WTC11 (cell line): ENCODE measurements at regions not wholly inside any gene's neighbourhood (a gene's known extent, or its start where the extent isn't known, plus 50 kb on each side); places are given as distances from the start of the nearest gene placed in this dataset.

Experiments used
- ATAC-seq: fragments of 200-7000 bp; cut with Tn5 transposase; 2 replicates; pipeline ENCODE4 v1.10.0; 2021; ENCODE audit warnings: mild to moderate bottlenecking, moderate library complexity
- CTCF ChIA-PET: fragments of 300-600 bp; sonication (Branson Sonifier 250); formaldehyde crosslinking; loops from one replicate; lab custom pipeline; 2021; ENCODE audit warnings: antibody characterized with exemption; lab: Charles Lee
- POLR2A ChIA-PET: fragments of 350-600 bp; sonication (Branson Sonifier 250); formaldehyde crosslinking; loops from one replicate; lab custom pipeline; 2021; ENCODE audit warnings: antibody characterized with exemption; lab: Charles Lee
- DNase-seq: peaks from one replicate; pipeline ENCODE4 v3.0.0; 2021; ENCODE audit warnings: low spot score
- H3K27ac Mint-ChIP-seq: 2 replicates; pipeline ENCODE4 v1.8.0; 2021; ENCODE audit warnings: mixed read lengths
- H3K27me3 Mint-ChIP-seq: 2 replicates; pipeline ENCODE4 v1.8.0; 2021; ENCODE audit warnings: low read depth, mild to moderate bottlenecking, moderate library complexity, mixed read lengths
- H3K36me3 Mint-ChIP-seq: 2 replicates; pipeline ENCODE4 v1.8.0; 2021; ENCODE audit warnings: mixed read lengths
- H3K4me1 Mint-ChIP-seq: 2 replicates; pipeline ENCODE4 v1.8.0; 2022; ENCODE audit warnings: mixed read lengths
- H3K4me3 Mint-ChIP-seq: 2 replicates; pipeline ENCODE4 v1.8.0; 2021; ENCODE audit warnings: mild to moderate bottlenecking, moderate library complexity, mixed read lengths
- H3K9me3 Mint-ChIP-seq: 2 replicates; pipeline ENCODE4 v1.8.0; 2021; ENCODE audit warnings: mixed read lengths
- ATF1 ChIP-seq: sonication (generic); formaldehyde crosslinking; IDR thresholded peaks from 2 replicates; pipeline ENCODE4 v1.8.1; 2023; ENCODE audit warnings: mild to moderate bottlenecking, moderate library complexity, missing genetic modification reagents
- EMX1 ChIP-seq: fragments of 250-450 bp; sonication (Bioruptor Pico); IDR thresholded peaks from 2 replicates; pipeline ENCODE4 v1.8.0; 2021; ENCODE audit warnings: mild to moderate bottlenecking
- FOXJ3 ChIP-seq: sonication (generic); formaldehyde crosslinking; IDR thresholded peaks from 2 replicates; pipeline ENCODE4 v1.9.0; 2021; ENCODE audit warnings: missing genetic modification reagents, mild to moderate bottlenecking, borderline replicate concordance
- FOXP4 ChIP-seq: sonication (generic); formaldehyde crosslinking; IDR thresholded peaks from 2 replicates; pipeline ENCODE4 v1.8.0; 2022; ENCODE audit warnings: mild to moderate bottlenecking, missing genetic modification reagents
- GABPB1 ChIP-seq: sonication (generic); formaldehyde crosslinking; IDR thresholded peaks from 2 replicates; pipeline ENCODE4 v1.8.1; 2023; ENCODE audit warnings: mild to moderate bottlenecking, missing genetic modification reagents
- IRF2 ChIP-seq: sonication (generic); formaldehyde crosslinking; IDR thresholded peaks from 2 replicates; pipeline ENCODE4 v1.8.0; 2022; ENCODE audit warnings: low read depth, missing genetic modification reagents, borderline replicate concordance
- JUN ChIP-seq: sonication (generic); formaldehyde crosslinking; IDR thresholded peaks from 2 replicates; pipeline ENCODE4 v1.8.0; 2023; ENCODE audit warnings: mild to moderate bottlenecking, missing genetic modification reagents
- NFATC4 ChIP-seq: fragments of 250-450 bp; sonication (Bioruptor Pico); IDR thresholded peaks from 2 replicates; pipeline ENCODE4 v1.9.0; 2021; ENCODE audit warnings: mild to moderate bottlenecking
- NFE2L1 ChIP-seq: sonication (generic); formaldehyde crosslinking; IDR thresholded peaks from 2 replicates; pipeline ENCODE4 v1.8.1; 2023; ENCODE audit warnings: missing genetic modification reagents
- SMAD3 ChIP-seq: sonication (generic); formaldehyde crosslinking; IDR thresholded peaks from 2 replicates; pipeline ENCODE4 v1.8.0; 2022; ENCODE audit warnings: missing genetic modification reagents, mild to moderate bottlenecking, borderline replicate concordance
- SP1 ChIP-seq: sonication (generic); formaldehyde crosslinking; conservative IDR thresholded peaks from 2 replicates; pipeline ENCODE4 v1.8.1; 2022; ENCODE audit warnings: missing genetic modification reagents
- TEAD4 ChIP-seq: sonication (generic); formaldehyde crosslinking; IDR thresholded peaks from 2 replicates; pipeline ENCODE4 v1.8.0; 2022; ENCODE audit warnings: mild to moderate bottlenecking, missing genetic modification reagents
- USF1 ChIP-seq: sonication (generic); formaldehyde crosslinking; IDR thresholded peaks from 2 replicates; pipeline ENCODE4 v1.8.0; 2022; ENCODE audit warnings: mild to moderate bottlenecking, missing genetic modification reagents
- USF2 ChIP-seq: sonication (generic); formaldehyde crosslinking; IDR thresholded peaks from 2 replicates; pipeline ENCODE4 v1.8.1; 2023; ENCODE audit warnings: mild to moderate bottlenecking, missing genetic modification reagents, moderate library complexity
- ZBTB21 ChIP-seq: sonication (generic); formaldehyde crosslinking; IDR thresholded peaks from 2 replicates; pipeline ENCODE4 v1.8.1; 2023; ENCODE audit warnings: mild to moderate bottlenecking, missing genetic modification reagents, borderline replicate concordance
- ZBTB43 ChIP-seq: sonication (generic); formaldehyde crosslinking; IDR thresholded peaks from 2 replicates; pipeline ENCODE4 v1.8.1; 2023; ENCODE audit warnings: mild to moderate bottlenecking, missing genetic modification reagents
- ZNF121 ChIP-seq: sonication (generic); formaldehyde crosslinking; IDR thresholded peaks from 2 replicates; pipeline ENCODE4 v1.8.0; 2023; ENCODE audit warnings: missing genetic modification reagents
- ZNF138 ChIP-seq: sonication (generic); formaldehyde crosslinking; conservative IDR thresholded peaks from 2 replicates; pipeline ENCODE4 v1.8.1; 2022; ENCODE audit warnings: mild to moderate bottlenecking, moderate library complexity, missing genetic modification reagents
- ZNF532 ChIP-seq: fragments of 250-450 bp; sonication (Bioruptor Pico); IDR thresholded peaks from 2 replicates; pipeline ENCODE4 v1.9.0; 2021; ENCODE audit warnings: mild to moderate bottlenecking, borderline replicate concordance
- ZSCAN18 ChIP-seq: fragments of 250-450 bp; sonication (Bioruptor Pico); IDR thresholded peaks from 2 replicates; pipeline ENCODE4 v2.1.2; 2022; ENCODE audit warnings: mild to moderate bottlenecking, moderate library complexity

GRCh38 chr2:41160439-41160838, 708.5 kb upstream of the SLC8A1 start:
- Mint-ChIP-seq H3K4me3 (no peak overlapping the region), H3K27ac (0 out of 2 replicates have a peak overlapping the region, but pooled peaks have one; percentile 57), H3K27me3 (no peaks in the 10 kb centered on the region), H3K36me3 (no peaks in the 10 kb centered on the region), H3K4me1 (no peaks in the 10 kb centered on the region), H3K9me3 (peaks cover 11% of the 10 kb centered on the region)
- TF ChIP-seq USF1: no peak
- TF ChIP-seq JUN (CRISPR knock-in tag): no peak
- TF ChIP-seq ZNF532: no peak
- no peak for TF ChIP-seq ZNF138 (CRISPR knock-in tag)
- TF ChIP-seq ZBTB21 (CRISPR knock-in tag): no peak
- TF ChIP-seq ZBTB43 (CRISPR knock-in tag): no peak
- no peak for TF ChIP-seq SP1 (CRISPR knock-in tag)
- POLR2A ChIA-PET: no interaction called here
- no peak for DNase-seq
- CTCF ChIA-PET: no interaction called here
- no peak for ATAC-seq

GRCh38 chr2:41167014-41167413, 715.1 kb upstream of the SLC8A1 start:
- ATAC-seq (peak; percentile 89), DNase-seq (no peak)
- no peaks in the 10 kb centered on the region for H3K27me3 Mint-ChIP-seq
- no peaks in the 10 kb centered on the region for H3K9me3 Mint-ChIP-seq
- no peak overlapping the region; the same call in 1 of the 2 replicates for H3K27ac Mint-ChIP-seq
- POLR2A ChIA-PET: no interaction called here
- H3K4me3 Mint-ChIP-seq: no peak overlapping the region
- H3K4me1 Mint-ChIP-seq: peaks cover 14% of the 10 kb centered on the region
- CTCF ChIA-PET: no interaction called here
- TF ChIP-seq TEAD4 (CRISPR knock-in tag): no peak
- peak; percentile 29; the same call in 1 of the 2 replicates for TF ChIP-seq USF2 (CRISPR knock-in tag)
- TF ChIP-seq SMAD3 (CRISPR knock-in tag): no peak
- TF ChIP-seq FOXP4 (CRISPR knock-in tag): no peak
- TF ChIP-seq NFATC4 (CRISPR knock-in tag): no peak
- H3K36me3 Mint-ChIP-seq: no peaks in the 10 kb centered on the region

- Mint-ChIP-seq H3K4me3 (no peak overlapping the region), H3K27me3 (no peaks in the 10 kb centered on the region), H3K27ac (no peak overlapping the region), H3K4me1 (peaks cover 14% of the 10 kb centered on the region), H3K36me3 (no peaks in the 10 kb centered on the region), H3K9me3 (no peaks in the 10 kb centered on the region)
- ATAC-seq (peak; percentile 86), DNase-seq (no peak)
- ChIA-PET POLR2A (no interaction called here), CTCF (interaction anchor here (0.6 to 1.5 kb wide), 3 partner anchors 25 to 1256 kb away, joined by 3 read pairs; no protein-coding TSS in a partner anchor)
- no peak for TF ChIP-seq NFE2L1 (CRISPR knock-in tag)
- no peak for TF ChIP-seq FOXJ3 (CRISPR knock-in tag)
- no peak for TF ChIP-seq EMX1 (CRISPR knock-in tag)
- no peak for TF ChIP-seq GABPB1 (CRISPR knock-in tag)
- no peak for TF ChIP-seq ATF1
- TF ChIP-seq SP1 (CRISPR knock-in tag): no peak
- TF ChIP-seq ZBTB21 (CRISPR knock-in tag): no peak
- no peak for TF ChIP-seq ZSCAN18 (CRISPR knock-in tag)
- no peak for TF ChIP-seq ZNF121 (CRISPR knock-in tag)
- TF ChIP-seq IRF2: no peak
Observed at GRCh38 chr2:41169744-41170143, 717.9 kb upstream of the SLC8A1 start.
